Retina (tissue), 1 donor: ENCODE measurements at regions not wholly inside any gene's neighbourhood (a gene's known extent, or its start where the extent isn't known, plus 50 kb on each side); places are given as distances from the start of the nearest gene placed in this dataset.
"Not testable (repeated sequence)": the region's sequence is repeated elsewhere in the genome, so short reads cannot be mapped to it uniquely, and the experiment has no call there.

Experiments
- DNase-seq: peaks from one replicate; pipeline ENCODE4 v3.0.0-alpha.2; 2016

DNA sequence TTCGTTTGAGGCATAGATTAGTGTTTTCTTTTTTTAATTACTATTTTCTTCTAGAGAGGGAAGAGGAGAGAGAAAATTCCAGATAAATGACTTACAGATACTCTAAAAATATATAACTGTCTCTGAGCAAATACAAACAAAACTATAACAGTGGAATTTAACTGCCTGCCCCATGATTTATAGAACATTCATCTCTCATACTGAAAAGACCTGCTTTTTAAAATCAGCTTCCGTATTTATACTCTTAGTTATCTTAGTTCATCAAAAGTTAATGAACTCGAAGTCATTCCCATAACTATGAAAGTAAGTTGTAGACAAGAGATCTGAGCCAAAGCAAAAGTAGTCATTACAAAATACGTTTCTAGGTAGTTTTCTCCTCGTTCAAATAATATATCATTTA lies 123.8 kb upstream of the DMRT1 start:
- no peak for DNase-seq

DNA sequence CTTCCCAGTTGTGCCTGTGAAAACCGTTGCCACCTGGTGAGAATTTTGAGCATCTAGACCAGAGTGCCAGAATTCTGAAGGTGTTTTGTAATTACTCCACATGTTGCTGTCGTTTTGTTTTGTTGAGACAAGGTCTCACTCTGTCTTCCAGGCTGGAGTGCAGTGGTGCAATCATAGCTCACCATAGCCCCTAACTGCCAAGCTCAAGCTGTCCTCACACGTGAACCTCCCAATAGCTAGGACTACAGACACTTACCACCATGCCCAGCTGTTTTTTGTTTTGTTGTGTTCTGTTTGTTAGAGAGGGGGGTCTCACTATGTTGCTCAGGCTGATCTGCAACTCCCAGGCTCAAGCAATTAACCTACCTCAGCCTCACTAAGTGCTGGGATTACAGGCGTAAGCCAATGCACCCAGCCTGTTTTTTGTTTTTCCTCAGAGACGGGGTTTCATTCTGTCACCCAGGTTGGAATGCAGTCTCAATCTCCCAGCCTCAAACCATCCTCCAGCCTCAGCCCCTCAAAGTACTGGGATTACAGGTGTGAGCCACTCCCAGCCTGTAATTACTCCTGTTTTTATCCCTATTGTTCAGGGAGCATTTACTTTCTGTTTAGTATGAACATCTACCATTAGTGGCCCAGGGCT lies 121.1 kb upstream of the DMRT1 start:
- DNase-seq, result no peak

DNA sequence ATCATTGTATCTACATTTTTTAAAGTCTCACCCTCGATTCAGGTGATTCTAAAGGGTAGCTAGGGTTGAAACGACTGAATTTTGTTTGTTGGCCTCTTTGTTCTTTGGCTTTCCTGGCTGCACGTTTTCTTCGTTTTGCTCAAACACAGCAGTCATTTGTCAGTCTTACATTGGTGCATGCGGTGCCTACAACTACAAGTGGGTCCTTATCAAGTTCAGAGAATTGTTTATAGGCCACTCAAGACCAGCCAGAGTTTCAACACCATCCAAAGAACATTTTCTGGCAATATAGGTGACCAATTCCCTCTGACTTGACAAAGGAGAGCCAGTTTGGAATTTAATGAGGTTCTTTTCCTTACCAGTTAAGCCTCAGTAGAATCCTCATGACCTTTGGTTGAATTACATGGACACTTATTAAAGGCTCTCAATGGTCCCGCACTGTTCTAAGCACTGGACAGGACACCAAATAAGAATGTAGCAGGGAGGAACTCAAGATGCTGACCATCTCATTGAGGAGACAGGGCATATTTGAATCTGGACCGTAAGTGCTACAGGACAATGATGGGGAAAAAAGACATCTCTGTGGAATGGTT lies 119.0 kb upstream of the DMRT1 start:
- no peak for DNase-seq

DNA sequence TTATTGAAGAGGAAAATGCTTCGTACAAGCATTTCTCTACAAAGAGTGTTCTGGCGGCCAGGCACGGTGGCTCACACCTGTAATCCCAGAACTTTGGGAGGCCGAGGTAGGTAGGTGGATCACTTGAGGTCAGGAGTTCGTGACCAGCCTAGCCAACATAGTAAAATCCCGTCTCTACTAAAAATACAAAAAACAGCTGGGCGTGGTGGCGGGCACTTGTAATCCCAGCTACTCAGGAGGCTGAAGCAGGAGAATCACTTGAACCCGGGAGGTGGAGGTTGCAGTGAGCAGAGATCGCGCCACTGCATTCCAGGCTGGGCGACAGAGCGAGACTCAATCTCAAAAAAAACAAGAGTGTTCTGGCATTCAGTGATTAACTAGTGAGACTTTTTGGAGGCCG lies 117.0 kb upstream of the DMRT1 start:
- not testable (repeated sequence) for DNase-seq

GRCh38 chr9:726005-726404 lies 115.5 kb upstream of the DMRT1 start:
- no peak for DNase-seq

GRCh38 chr9:727767-728166 lies 113.7 kb upstream of the DMRT1 start:
- no peak for DNase-seq

- DNase-seq, result no peak
Observed at GRCh38 chr9:728535-728934, 113.0 kb upstream of the DMRT1 start.

GRCh38 chr9:731474-731873 lies 110.0 kb upstream of the DMRT1 start:
- DNase-seq, result no peak

GRCh38 chr9:734831-735511 lies 106.5 kb upstream of the DMRT1 start:
- no peak for DNase-seq

DNA sequence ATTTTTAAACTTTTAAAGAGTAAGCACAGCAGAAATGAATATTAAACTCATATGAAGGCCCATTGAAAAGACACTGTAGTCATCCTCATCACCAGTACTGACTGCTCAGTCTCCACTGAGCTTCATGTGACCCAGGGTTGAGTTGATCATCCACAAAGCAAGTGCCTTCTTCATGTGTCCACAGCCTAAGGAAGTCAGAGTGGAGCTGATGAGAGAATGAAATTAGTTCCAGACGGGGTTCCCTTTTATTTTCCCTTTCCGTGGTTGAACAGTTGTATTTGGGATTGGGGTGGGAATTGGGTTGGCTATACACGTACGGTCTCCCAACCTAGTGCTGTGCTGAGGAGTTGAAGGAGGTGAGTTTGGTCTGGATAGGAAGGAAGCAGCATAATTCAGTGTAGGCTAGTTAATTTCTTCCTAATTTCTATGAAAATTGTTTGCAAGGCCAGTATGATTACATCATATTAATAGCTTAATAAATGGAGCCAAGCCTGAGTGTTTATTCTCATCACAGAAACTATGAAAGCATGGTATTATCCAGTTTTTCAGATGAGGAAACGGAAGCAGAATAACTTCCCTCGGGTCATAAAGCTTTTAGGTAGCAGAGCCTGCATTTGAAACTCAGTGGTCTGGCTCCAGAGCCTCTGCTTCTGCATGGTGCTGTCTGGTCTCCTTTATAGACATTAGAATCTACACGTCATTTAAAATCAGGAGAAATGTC lies 103.9 kb upstream of the DMRT1 start:
- DNase-seq, result no peak

DNA sequence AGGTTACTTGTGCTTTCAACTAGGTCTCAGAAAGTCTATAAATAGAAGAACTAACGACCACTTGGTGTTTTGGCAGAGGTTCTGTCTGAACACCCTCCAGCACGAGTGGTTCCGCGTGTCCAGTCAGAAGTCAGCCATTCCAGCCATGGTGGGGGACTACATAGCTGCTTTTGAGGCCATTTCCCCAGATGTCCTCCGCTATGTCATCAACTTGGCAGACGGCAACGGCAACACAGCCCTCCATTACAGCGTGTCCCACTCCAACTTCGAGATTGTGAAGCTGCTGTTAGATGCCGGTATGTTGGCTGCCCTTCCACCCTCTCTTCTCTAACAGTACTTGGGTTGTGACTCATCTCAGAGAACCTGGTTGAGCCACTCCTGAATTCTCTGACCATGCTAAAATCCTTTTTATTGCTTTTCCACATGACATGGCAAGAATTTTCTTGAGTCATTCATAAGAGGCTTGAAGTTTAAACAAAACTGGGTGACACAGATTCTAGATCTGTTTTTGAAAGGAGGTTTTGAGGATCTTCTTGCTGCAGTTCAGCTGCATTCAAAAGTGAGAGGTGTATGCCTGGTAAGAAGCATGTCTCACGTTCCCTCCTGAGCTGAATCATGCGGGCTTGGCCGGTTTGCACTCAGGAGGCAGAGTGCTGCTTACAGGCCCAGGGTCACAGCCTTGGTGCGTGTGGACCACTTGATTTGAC lies 103.1 kb upstream of the DMRT1 start:
- DNase-seq, result no peak

- no peak for DNase-seq
Observed at GRCh38 chr9:739362-739761, 102.1 kb upstream of the DMRT1 start.

- no peak for DNase-seq
Observed at GRCh38 chr9:740221-740620, 101.3 kb upstream of the DMRT1 start.

- no peak for DNase-seq
Observed at GRCh38 chr9:742104-742503, 99.4 kb upstream of the DMRT1 start.

DNA sequence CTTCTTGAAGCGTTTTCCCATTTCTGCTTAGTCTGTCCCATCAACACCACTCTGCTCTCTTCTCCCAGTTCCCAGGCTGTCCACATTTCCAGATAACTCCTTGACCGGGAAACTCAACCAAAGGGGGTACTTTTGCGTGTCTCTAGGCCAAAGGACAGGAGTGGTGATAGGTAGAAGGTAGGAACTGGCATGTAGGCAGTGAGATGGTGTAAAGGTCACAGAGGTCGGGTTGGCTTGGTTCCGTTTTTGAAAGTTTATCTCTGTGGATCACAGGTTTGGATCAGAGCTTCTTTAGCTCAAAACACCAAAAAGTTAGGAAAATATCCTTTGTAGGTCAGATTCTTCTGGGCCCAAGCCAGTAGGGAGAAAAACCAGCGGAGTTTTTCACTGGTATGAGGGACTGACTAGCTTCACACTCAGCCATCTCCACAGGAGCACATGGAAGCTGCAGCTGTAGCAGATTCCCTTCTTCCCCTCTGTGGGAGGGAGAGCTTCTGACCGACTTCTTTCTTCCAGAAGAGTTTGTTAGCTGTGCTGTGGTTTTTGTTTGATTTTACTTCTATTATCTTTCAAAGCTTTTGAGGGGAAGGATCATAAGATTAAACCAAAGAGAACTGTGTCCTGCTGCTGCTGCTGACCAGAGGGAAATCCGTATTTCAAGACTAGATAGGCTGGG lies 98.4 kb upstream of the DMRT1 start:
- no peak for DNase-seq

GRCh38 chr9:744046-744712 lies 97.3 kb upstream of the DMRT1 start:
- DNase-seq, result no peak

DNA sequence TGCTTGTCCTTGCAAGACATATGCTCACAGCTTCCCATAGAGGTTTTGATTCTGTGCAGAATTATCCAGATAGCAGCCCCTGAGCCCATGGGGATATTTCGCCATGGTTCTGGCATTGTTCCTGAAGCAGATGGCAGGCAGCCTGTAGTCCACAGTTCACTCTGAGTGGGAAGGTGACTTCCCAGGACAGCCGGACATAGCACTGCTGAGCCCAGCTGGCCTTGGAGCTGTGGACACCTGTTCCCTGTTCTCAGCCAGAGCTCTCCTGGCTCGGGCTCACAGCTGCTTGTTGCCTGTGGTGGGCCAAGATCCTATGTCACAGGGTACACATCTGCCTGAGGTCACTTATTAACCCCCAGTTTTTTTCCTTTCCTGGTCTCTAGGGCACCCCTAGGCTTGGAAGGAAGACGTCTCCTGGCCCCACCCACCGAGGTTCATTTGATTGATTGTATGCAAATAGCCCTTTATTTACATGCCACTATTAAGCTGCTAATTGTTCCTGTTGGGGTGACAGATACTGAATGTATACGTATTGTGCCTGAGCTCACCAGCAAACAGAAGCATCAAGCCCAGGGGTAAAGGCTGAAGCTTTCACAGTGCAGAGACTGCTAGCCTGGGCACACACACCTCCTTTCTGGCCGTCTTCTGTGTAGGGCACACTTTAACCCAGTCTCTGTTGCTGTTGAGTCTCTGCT lies 96.6 kb upstream of the DMRT1 start:
- no peak for DNase-seq

GRCh38 chr9:745761-746380 lies 95.6 kb upstream of the DMRT1 start:
- DNase-seq, result no peak

DNA sequence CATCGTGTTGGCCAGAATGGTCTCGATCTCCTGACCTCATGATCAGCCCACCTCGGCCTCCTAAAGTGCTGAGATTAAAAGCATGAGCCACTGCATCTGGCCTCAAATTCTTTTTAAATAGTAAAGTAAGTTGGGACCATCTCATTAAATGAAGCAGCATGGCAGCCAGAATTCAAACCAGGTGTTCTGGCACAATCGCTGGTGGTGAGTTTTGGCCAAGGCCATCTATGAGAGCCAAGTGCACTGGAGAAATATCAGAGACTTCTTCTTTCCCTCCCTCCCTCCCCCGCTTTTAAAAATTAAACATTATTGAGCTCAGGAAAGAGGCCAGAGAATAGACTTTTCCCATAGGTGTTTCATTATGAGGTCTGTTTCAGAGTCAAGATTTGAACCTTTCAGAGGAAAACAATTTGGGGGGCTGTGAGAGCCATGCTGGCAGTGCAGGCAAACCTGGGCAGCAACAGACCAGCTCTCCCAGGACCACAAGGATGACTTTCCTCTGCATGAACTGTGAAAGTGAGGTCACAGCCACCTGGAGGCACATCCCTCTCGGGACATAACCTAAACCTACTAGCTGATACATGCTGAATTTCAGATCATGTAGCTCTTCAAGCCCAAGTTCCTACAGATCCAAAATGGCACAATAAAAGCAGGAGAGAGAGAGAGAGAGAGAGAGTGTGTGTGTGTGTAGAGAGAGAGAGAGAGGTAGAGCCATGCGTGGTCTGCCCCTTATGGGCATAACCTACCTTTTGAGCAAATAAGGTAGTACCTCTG lies 94.6 kb upstream of the DMRT1 start:
- DNase-seq, result no peak

DNA sequence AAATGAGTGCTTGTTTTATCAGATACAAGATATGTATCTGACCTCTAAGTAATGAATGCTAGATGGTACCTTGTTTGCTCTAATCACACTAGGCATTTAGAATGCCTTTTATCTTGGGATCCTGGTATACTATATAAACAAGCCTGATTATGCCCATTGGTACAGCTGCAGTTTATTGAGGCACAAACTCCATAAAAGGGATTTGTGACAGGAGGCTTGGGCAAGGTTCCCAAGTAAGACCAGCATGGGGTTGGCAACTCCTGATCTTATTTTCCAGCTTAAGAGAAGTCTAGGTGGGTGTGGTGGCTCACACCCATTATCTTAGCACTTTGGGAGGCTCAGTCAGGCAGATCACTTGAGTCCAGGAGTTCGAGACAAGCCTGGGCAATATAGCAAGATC lies 93.9 kb upstream of the DMRT1 start:
- no peak for DNase-seq
